H1 (cell line): ENCODE measurements at regions not wholly inside any gene's neighbourhood (a gene's known extent, or its start where the extent isn't known, plus 50 kb on each side); places are given as distances from the start of the nearest gene placed in this dataset.

Experiments used
- CTCF ChIA-PET: fragments of 300-600 bp; sonication (Branson Sonifier 250); formaldehyde crosslinking; loops from one replicate; lab custom pipeline; 2021; ENCODE audit not compliant: partially characterized antibody; lab: Charles Lee
- POLR2A ChIA-PET: fragments of 300-600 bp; sonication (Branson Sonifier 250); formaldehyde crosslinking; loops from one replicate; lab custom pipeline; 2021; ENCODE audit warnings: inconsistent platforms; ENCODE audit not compliant: partially characterized antibody; lab: Charles Lee
- DNase-seq, 2 experiments: peaks; one replicate each; pipeline versions ENCODE4 v3.0.0 to v3.0.0-alpha.2; 2010 to 2022; ENCODE audit warnings: low spot score in 2 of 2, low read depth in 1 of 2, mixed read lengths in 1 of 2
- FAIRE-seq: peaks from 2 replicates; lab custom pipeline; 2011; peaks lifted over from hg19 to GRCh38; lab: Jason Lieb, UNC
- H2AFZ ChIP-seq: 2 replicates; pipeline ENCODE4 v1.8.1; 2012; ENCODE audit warnings: low read length, inconsistent platforms
- H2AK5ac ChIP-seq: 2 replicates; pipeline ENCODE4 v1.6.1; 2013; ENCODE audit warnings: low read depth, low read length
- H2BK120ac ChIP-seq: replicated peaks from 2 replicates; pipeline ENCODE3; 2013; ENCODE audit warnings: low read depth, low read length, inconsistent platforms
- H2BK12ac ChIP-seq: 2 replicates; pipeline ENCODE4 v1.6.1; 2013; ENCODE audit warnings: low read depth, low read length
- H2BK15ac ChIP-seq: 2 replicates; pipeline ENCODE4 v1.6.1; 2013; ENCODE audit warnings: low read length
- H2BK20ac ChIP-seq: 2 replicates; pipeline ENCODE4 v1.6.1; 2013; ENCODE audit warnings: low read length
- H2BK5ac ChIP-seq: 2 replicates; pipeline ENCODE4 v1.6.1; 2013; ENCODE audit warnings: low read depth, low read length
- H3K14ac ChIP-seq: 2 replicates; pipeline ENCODE4 v1.6.1; 2013; ENCODE audit warnings: inconsistent platforms; ENCODE audit not compliant: insufficient read length
- H3K18ac ChIP-seq: 2 replicates; pipeline ENCODE4 v1.6.1; 2013; ENCODE audit warnings: low read length; ENCODE audit errors: extremely low read depth
- H3K23ac ChIP-seq: 2 replicates; pipeline ENCODE4 v1.6.1; 2013; ENCODE audit warnings: inconsistent platforms; ENCODE audit not compliant: insufficient read length
- H3K23me2 ChIP-seq: 2 replicates; pipeline ENCODE4 v1.6.1; 2013; ENCODE audit warnings: low read depth, low read length
- H3K27ac ChIP-seq: 2 replicates; pipeline ENCODE4 v1.6.1; 2011; ENCODE audit warnings: low read depth, low read length, inconsistent platforms
- H3K27me3 ChIP-seq, 4 experiments: replicated peaks in 1 of 4; 1 replicate in 1 of 4; 2 replicates in 3 of 4; pipeline versions ENCODE4 v1.6.1 to v1.8.1; 2011 to 2013; ENCODE audit warnings: low read length in 3 of 4, mild to moderate bottlenecking in 3 of 4, inconsistent platforms in 2 of 4, mixed read lengths in 2 of 4, moderate library complexity in 1 of 4; ENCODE audit not compliant: control insufficient read depth in 3 of 4, insufficient read depth in 3 of 4; ENCODE audit errors: extremely low read depth in 1 of 4
- H3K36me3 ChIP-seq, 4 experiments: 2 replicates each; pipeline versions ENCODE4 v1.6.1 to v1.8.1; 2011 to 2013; ENCODE audit warnings: mild to moderate bottlenecking in 4 of 4, low read length in 3 of 4, moderate library complexity in 2 of 4, control low read depth in 1 of 4, inconsistent platforms in 1 of 4; ENCODE audit not compliant: insufficient read depth in 4 of 4, control insufficient read depth in 2 of 4
- H3K4ac ChIP-seq: replicated peaks from 2 replicates; pipeline ENCODE3; 2013; ENCODE audit warnings: low read length, low read depth, mixed read lengths, inconsistent platforms; ENCODE audit not compliant: insufficient read length
- H3K4me1 ChIP-seq, 4 experiments: replicated peaks in 1 of 4; 1 replicate in 1 of 4; 2 replicates in 3 of 4; pipeline versions ENCODE4 v1.6.1 to v1.8.1; 2011 to 2013; ENCODE audit warnings: low read length in 3 of 4, inconsistent platforms in 2 of 4, mixed read lengths in 1 of 4; ENCODE audit not compliant: insufficient read depth in 4 of 4, control insufficient read depth in 3 of 4
- H3K4me2 ChIP-seq, 2 experiments: 2 replicates each; pipeline versions ENCODE4 v1.6.1 to v1.8.1; 2011 to 2013; ENCODE audit warnings: low read depth in 2 of 2, low read length in 2 of 2, control low read depth in 1 of 2, inconsistent platforms in 1 of 2, mild to moderate bottlenecking in 1 of 2; ENCODE audit not compliant: insufficient read depth in 1 of 2
- H3K4me3 ChIP-seq, 4 experiments: fragments of 200-600, 300-600 bp in 1 of 4; sonication (generic), shearing (Covaris generic), sonication (Bioruptor Twin) in 1 of 4; 2 replicates each; pipeline versions ENCODE4 v1.5.1 to v1.8.1; 2011 to 2016; ENCODE audit warnings: low read length in 4 of 4, low read depth in 3 of 4, control low read depth in 2 of 4, inconsistent platforms in 2 of 4, mild to moderate bottlenecking in 2 of 4, mixed read lengths in 1 of 4, moderate library complexity in 1 of 4; ENCODE audit not compliant: insufficient read depth in 2 of 4; ENCODE audit errors: extremely low read depth in 1 of 4
- H3K56ac ChIP-seq: replicated peaks from 2 replicates; pipeline ENCODE3; 2013; ENCODE audit warnings: low read depth, mild to moderate bottlenecking, mixed read lengths, low read length, inconsistent platforms; ENCODE audit not compliant: insufficient read length
- H3K79me1 ChIP-seq: 2 replicates; pipeline ENCODE4 v1.6.1; 2013; ENCODE audit warnings: low read depth, low read length, control low read depth
- H3K79me2 ChIP-seq, 2 experiments: 2 replicates each; pipeline versions ENCODE4 v1.6.1 to v1.8.1; 2012 to 2013; ENCODE audit warnings: low read length in 2 of 2, mild to moderate bottlenecking in 2 of 2, inconsistent platforms in 1 of 2; ENCODE audit not compliant: insufficient read depth in 2 of 2, control insufficient read depth in 1 of 2
- H3K9ac ChIP-seq, 4 experiments: replicated peaks in 1 of 4; 1 replicate in 1 of 4; 2 replicates in 3 of 4; pipeline versions ENCODE4 v1.6.1 to v1.8.1; 2011 to 2013; ENCODE audit warnings: low read depth in 3 of 4, low read length in 3 of 4, control low read depth in 2 of 4, mild to moderate bottlenecking in 2 of 4, moderate library complexity in 2 of 4, inconsistent platforms in 1 of 4; ENCODE audit errors: extremely low read depth in 1 of 4
- H3K9me3 ChIP-seq, 2 experiments: 2 replicates each; pipeline versions ENCODE4 v1.6.1 to v1.8.1; 2012 to 2013; ENCODE audit warnings: mild to moderate bottlenecking in 2 of 2, moderate library complexity in 2 of 2, control low read depth in 1 of 2, inconsistent platforms in 1 of 2, low read depth in 1 of 2, low read length in 1 of 2, mixed read lengths in 1 of 2; ENCODE audit not compliant: insufficient read depth in 2 of 2
- H4K20me1 ChIP-seq, 2 experiments: replicated peaks in 1 of 2; 2 replicates each; pipeline versions ENCODE3 to v1.8.1; 2011 to 2013; ENCODE audit warnings: inconsistent platforms in 2 of 2, low read length in 2 of 2, mild to moderate bottlenecking in 1 of 2; ENCODE audit not compliant: insufficient read depth in 2 of 2, control insufficient read depth in 1 of 2
- H4K5ac ChIP-seq: 2 replicates; pipeline ENCODE4 v1.6.1; 2013; ENCODE audit warnings: low read length, low read depth, mixed read lengths, inconsistent platforms; ENCODE audit not compliant: insufficient read length
- H4K8ac ChIP-seq: 2 replicates; pipeline ENCODE4 v1.8.0; 2013; ENCODE audit warnings: mild to moderate bottlenecking, moderate library complexity, low read length, inconsistent platforms; ENCODE audit not compliant: insufficient read depth; ENCODE audit errors: extremely low read depth
- H4K91ac ChIP-seq: replicated peaks from 2 replicates; pipeline ENCODE3; 2013; ENCODE audit warnings: low read length, mixed read lengths, inconsistent platforms; ENCODE audit not compliant: insufficient read length
- FOSL1 ChIP-seq: IDR thresholded peaks from 2 replicates; pipeline ENCODE4 v1.6.1; 2011; ENCODE audit warnings: mild to moderate bottlenecking, low read depth, low read length, moderate library complexity; ENCODE audit not compliant: insufficient read depth
- KDM4A ChIP-seq: IDR thresholded peaks from one replicate; pipeline ENCODE4 v1.7.1; 2012; ENCODE audit warnings: low read depth, mild to moderate bottlenecking, moderate library complexity, low read length, inconsistent platforms; ENCODE audit not compliant: severe bottlenecking
- POLR2A ChIP-seq, 2 experiments: IDR thresholded peaks; 1 replicate in 1 of 2; 2 replicates in 1 of 2; pipeline ENCODE4 v1.6.1; 2011; ENCODE audit warnings: low read depth in 2 of 2, low read length in 2 of 2, mild to moderate bottlenecking in 2 of 2; ENCODE audit errors: control extremely low read depth in 1 of 2
- POLR2AphosphoS5 ChIP-seq: IDR thresholded peaks from 2 replicates; pipeline ENCODE4 v1.6.1; 2011; ENCODE audit warnings: low read depth, low read length
- RBBP5 ChIP-seq: IDR thresholded peaks from 2 replicates; pipeline ENCODE4 v1.7.1; 2012; ENCODE audit warnings: low read depth, mild to moderate bottlenecking, inconsistent platforms, low read length, moderate library complexity, borderline replicate concordance
- RNF2 ChIP-seq: fragments of 200-900, 300-1000 bp; sonication (generic); IDR thresholded peaks from 2 replicates; pipeline ENCODE4 v1.7.1; 2016; ENCODE audit warnings: borderline replicate concordance, low read depth, mild to moderate bottlenecking, antibody characterized with exemption, low read length; ENCODE audit not compliant: poor library complexity, severe bottlenecking; ENCODE audit errors: missing control alignments
- SP1 ChIP-seq: IDR thresholded peaks from 2 replicates; pipeline ENCODE4 v1.6.1; 2011; ENCODE audit warnings: low read depth, low read length
- SP4 ChIP-seq: IDR thresholded peaks from 2 replicates; pipeline ENCODE4 v1.6.1; 2012; ENCODE audit warnings: low read length, inconsistent platforms
- SRF ChIP-seq: IDR thresholded peaks from 2 replicates; pipeline ENCODE4 v1.6.1; 2011; ENCODE audit warnings: mild to moderate bottlenecking, low read depth, low read length, moderate library complexity
- WGBS, 2 experiments: shearing (Covaris generic) in 1 of 2; methylation state at CpG; one replicate each; pipeline versions ENCODE4 v1.1.6 to v1.1.7; 2013 to 2015; ENCODE audit warnings: low lambda C conversion rate in 2 of 2, mixed read lengths in 2 of 2, inconsistent platforms in 1 of 2, low coverage in 1 of 2, missing lambda C conversion rate in 1 of 2; ENCODE audit not compliant: insufficient replicate concordance in 2 of 2, insufficient coverage in 1 of 2, insufficient read length in 1 of 2; ENCODE audit errors: extremely low coverage in 1 of 2, missing lambda C conversion rate in 1 of 2; 5-methylcytosine and 5-hydroxymethylcytosine counted together

DNA sequence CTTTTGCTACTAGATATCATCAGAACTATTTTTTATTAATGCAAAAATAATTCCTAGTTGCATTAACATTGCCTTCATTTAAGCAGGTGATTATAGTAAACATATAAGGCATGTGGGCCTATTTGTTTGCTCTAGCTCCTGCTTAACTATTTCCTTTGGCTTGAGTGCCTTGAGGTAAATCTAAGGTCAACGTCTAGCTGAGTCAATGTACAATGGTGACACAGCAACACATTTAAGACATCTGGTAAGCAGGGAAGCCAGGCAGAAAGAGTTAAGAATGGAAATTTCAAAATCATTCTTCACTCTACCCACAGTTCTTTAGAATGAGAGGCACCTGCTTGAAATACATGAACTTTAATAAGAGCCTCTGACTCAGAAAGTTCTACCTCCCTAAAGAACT is 111.9 kb upstream of the FST start:
- no peaks in the 10 kb centered on the region for H3K36me3 ChIP-seq
- no peak overlapping the region for H3K4ac ChIP-seq
- no peak overlapping the region for H2BK15ac ChIP-seq
- CTCF ChIA-PET: no interaction called here
- H3K9ac ChIP-seq: no peak overlapping the region
- H3K9me3 ChIP-seq: no peaks in the 10 kb centered on the region
- H3K4me1 ChIP-seq: no peaks in the 10 kb centered on the region
- FAIRE-seq (no peak), DNase-seq (no peak)
- TF ChIP-seq FOSL1: no peak
- TF ChIP-seq RBBP5: no peak
- TF ChIP-seq POLR2AphosphoS5: no peak
- no peak for TF ChIP-seq SP1
- no peak for TF ChIP-seq POLR2A (IDR thresholded peaks at IDR 0.05; ENCODE audit: control extremely low read depth in 1 of 2, low read depth in 2 of 2, low read length in 2 of 2)
- TF ChIP-seq SP4: no peak
- no peak for TF ChIP-seq SRF
- TF ChIP-seq KDM4A: no peak
- TF ChIP-seq RNF2: no peak
- H3K79me1 ChIP-seq: no peaks in the 10 kb centered on the region
- H4K8ac ChIP-seq: no peak overlapping the region
- no peak overlapping the region for H3K4me2 ChIP-seq
- no peak overlapping the region for H3K14ac ChIP-seq
- no peak overlapping the region for H3K18ac ChIP-seq
- H2BK5ac ChIP-seq: no peak overlapping the region
- H3K56ac ChIP-seq: no peak overlapping the region
- no peak overlapping the region for H3K23ac ChIP-seq
- no peak overlapping the region for H2AK5ac ChIP-seq
- no peaks in the 10 kb centered on the region for H4K20me1 ChIP-seq
- 92% methylated on average over 1 of the region's 1 CpG; no CpG with 5 or more reads in 1 of the 2 experiments for WGBS, 2 experiments
- H3K27ac ChIP-seq: no peak overlapping the region
- no peaks in the 10 kb centered on the region for H3K23me2 ChIP-seq
- no peak overlapping the region for H2AFZ ChIP-seq
- POLR2A ChIA-PET: interaction anchor here (1.0 kb wide), 1 partner anchor 10 kb away, joined by 3 read pairs; no protein-coding TSS in a partner anchor
- no peak overlapping the region for H4K5ac ChIP-seq
- no peak overlapping the region for H3K4me3 ChIP-seq
- H3K79me2 ChIP-seq: no peaks in the 10 kb centered on the region
- H3K27me3 ChIP-seq: no peaks in the 10 kb centered on the region
- no peak overlapping the region for H2BK20ac ChIP-seq
- no peak overlapping the region for H2BK120ac ChIP-seq
- no peak overlapping the region for H2BK12ac ChIP-seq
- no peak overlapping the region for H4K91ac ChIP-seq
